ENCODE measurements at regions not wholly inside any gene's neighbourhood (a gene's known extent, or its start where the extent isn't known, plus 50 kb on each side); places are given as distances from the start of the nearest gene placed in this dataset.

DNA sequence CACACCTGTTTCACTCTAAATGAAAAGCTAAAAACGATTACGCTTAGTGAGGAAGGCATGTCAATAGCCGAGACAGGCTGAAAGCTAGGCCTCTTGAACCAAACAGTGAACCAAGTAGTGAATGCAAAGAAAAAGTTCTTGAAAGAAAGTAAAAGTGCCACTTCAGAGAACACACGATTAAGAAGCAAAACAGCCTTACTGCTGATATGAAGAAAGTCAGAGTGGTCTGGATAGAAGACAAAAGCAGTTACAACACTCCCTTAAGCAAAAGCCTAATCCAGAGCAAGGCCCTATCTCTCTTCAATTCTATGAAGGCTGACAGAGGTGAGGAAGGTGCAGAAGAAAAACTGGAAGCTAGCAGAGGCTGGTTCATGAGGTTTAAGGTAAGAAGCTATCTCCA, 130.7 kb downstream of the SIPA1L2 start:
- Histone ChIP-seq H3K27ac (peak overlapping the region; percentile 10 to 21 (median 10)), H3K4me1 (peaks cover 12 to 29% of the 10 kb centered on the region in 2 donors), H3K36me3 (no peaks in the 10 kb centered on the region), H3K27me3 (no peaks in the 10 kb centered on the region), H3K9me3 (no peaks in the 10 kb centered on the region), H3K4me3 (replicated peaks in 1 of 3) (no peak overlapping the region)
- 23 to 32% methylated on average over 4 of the region's 4 CpGs for WGBS, 2 donors
- intact Hi-C loops (cut with DNase I) = no loop called here
- DNase-seq = no peak
- no peak for TF ChIP-seq POLR2A (IDR thresholded peaks at IDR 0.05)
- TF ChIP-seq, protein P1, sequence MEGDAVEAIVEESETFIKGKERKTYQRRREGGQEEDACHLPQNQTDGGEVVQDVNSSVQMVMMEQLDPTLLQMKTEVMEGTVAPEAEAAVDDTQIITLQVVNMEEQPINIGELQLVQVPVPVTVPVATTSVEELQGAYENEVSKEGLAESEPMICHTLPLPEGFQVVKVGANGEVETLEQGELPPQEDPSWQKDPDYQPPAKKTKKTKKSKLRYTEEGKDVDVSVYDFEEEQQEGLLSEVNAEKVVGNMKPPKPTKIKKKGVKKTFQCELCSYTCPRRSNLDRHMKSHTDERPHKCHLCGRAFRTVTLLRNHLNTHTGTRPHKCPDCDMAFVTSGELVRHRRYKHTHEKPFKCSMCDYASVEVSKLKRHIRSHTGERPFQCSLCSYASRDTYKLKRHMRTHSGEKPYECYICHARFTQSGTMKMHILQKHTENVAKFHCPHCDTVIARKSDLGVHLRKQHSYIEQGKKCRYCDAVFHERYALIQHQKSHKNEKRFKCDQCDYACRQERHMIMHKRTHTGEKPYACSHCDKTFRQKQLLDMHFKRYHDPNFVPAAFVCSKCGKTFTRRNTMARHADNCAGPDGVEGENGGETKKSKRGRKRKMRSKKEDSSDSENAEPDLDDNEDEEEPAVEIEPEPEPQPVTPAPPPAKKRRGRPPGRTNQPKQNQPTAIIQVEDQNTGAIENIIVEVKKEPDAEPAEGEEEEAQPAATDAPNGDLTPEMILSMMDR (IDR thresholded peaks at IDR 0.05) = no peak

GRCh38 chr1:232493869-232494268, 136.1 kb downstream of the SIPA1L2 start:
- no peaks in the 10 kb centered on the region for H3K27me3 ChIP-seq
- no peaks in the 10 kb centered on the region for H3K9me3 ChIP-seq
- 92 to 93% methylated on average over 4 of the region's 4 CpGs for WGBS, 2 donors
- no peak overlapping the region for H3K4me3 ChIP-seq (replicated peaks in 1 of 3)
- no peak overlapping the region for H3K27ac ChIP-seq
- TF ChIP-seq, protein P1 (IDR thresholded peaks at IDR 0.05) = no peak
- TF ChIP-seq POLR2A (IDR thresholded peaks at IDR 0.05) = no peak
- DNase-seq = no peak
- H3K4me1 ChIP-seq = peaks cover 0 to 4% of the 10 kb centered on the region in 2 donors
- no peaks in the 10 kb centered on the region for H3K36me3 ChIP-seq
- intact Hi-C loops (cut with DNase I) = no loop called here

DNA sequence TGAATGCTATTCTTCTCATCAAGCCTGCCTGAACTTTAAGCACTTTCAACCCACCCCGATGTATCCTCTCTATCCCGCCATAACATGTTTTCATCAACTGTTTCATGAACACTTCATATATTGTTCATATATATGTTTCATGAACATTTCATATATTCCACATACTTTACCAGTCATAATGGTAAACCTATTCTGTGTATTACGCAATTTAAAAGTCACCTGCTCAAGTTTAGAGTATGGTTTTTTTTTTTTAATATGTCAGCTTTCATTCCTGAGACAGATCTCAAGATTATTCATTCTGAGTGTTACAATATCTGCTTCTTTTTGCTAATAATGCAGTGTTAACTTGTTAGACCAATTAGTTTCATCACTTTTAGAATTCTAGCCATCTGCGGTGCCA, 140.7 kb downstream of the SIPA1L2 start:
- Histone ChIP-seq H3K27me3 (no peaks in the 10 kb centered on the region), H3K27ac (no peak overlapping the region), H3K4me3 (replicated peaks in 1 of 3) (no peak overlapping the region), H3K4me1 (peaks cover 0 to 10% of the 10 kb centered on the region in 2 donors), H3K36me3 (no peaks in the 10 kb centered on the region), H3K9me3 (no peaks in the 10 kb centered on the region)
- no peak for DNase-seq
- 97 to 98% methylated on average over 4 of the region's 4 CpGs for WGBS, 2 donors
- TF ChIP-seq, protein P1 (IDR thresholded peaks at IDR 0.05) = no peak
- TF ChIP-seq POLR2A (IDR thresholded peaks at IDR 0.05) = no peak
- intact Hi-C loops (cut with DNase I) = no loop called here

- no peak for DNase-seq
- no peaks in the 10 kb centered on the region for H3K9me3 ChIP-seq
- H3K4me1 ChIP-seq = peaks cover 0 to 20% of the 10 kb centered on the region in 2 donors
- no peak for TF ChIP-seq POLR2A (IDR thresholded peaks at IDR 0.05)
- TF ChIP-seq, protein P1 (IDR thresholded peaks at IDR 0.05) = no peak
- no peak overlapping the region for H3K4me3 ChIP-seq (replicated peaks in 1 of 3)
- intact Hi-C loops (cut with DNase I) = no loop called here
- 90% methylated on average over 3 of the region's 3 CpGs for WGBS, 2 donors
- H3K27me3 ChIP-seq = no peaks in the 10 kb centered on the region
- no peak overlapping the region for H3K27ac ChIP-seq
- no peaks in the 10 kb centered on the region for H3K36me3 ChIP-seq
Measured at GRCh38 chr1:232487236-232487635, 142.7 kb downstream of the SIPA1L2 start.

DNA sequence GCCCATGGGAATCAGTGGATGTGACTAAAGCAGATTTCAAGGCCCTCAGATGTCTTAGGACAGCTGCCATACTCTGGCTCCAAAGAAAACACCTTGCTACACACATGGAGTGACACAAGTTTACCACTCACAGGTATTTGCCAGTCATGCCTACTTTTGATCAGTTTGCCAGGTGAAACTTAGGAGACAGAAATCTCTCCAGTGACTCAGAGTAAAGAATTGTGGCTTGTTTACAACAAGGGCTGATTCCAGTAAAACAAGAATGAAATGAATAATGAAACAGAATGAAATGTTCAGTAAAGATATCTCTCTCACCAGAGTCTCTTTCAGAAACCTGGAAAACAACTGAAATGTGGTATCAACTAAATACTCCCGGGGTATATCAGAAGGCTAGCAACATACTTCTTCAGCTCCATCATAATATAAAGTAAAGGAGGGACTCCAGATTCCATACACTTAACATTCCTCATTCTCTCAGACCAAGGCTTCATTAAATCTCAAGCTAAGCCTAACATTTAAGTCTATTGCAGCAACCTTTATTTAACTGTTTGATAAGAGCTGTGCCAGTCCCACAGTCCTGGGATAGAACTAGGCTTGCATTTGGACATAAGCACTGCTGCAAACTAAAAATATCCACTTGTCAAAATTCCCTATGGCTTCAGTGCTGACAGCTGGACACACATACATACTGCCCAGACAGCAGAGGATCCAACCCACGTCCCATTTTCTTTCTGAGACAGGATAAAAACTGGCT, 143.3 kb downstream of the SIPA1L2 start:
- WGBS, 2 donors = 65 to 72% methylated on average over 2 of the region's 2 CpGs
- peaks cover 0 to 20% of the 10 kb centered on the region in 2 donors for H3K4me1 ChIP-seq
- no peaks in the 10 kb centered on the region for H3K36me3 ChIP-seq
- DNase-seq = peak in 1 of 2 donors; percentile 25
- TF ChIP-seq POLR2A (IDR thresholded peaks at IDR 0.05) = no peak
- TF ChIP-seq, protein P1 (IDR thresholded peaks at IDR 0.05) = no peak
- no peak overlapping the region for H3K4me3 ChIP-seq (replicated peaks in 1 of 3)
- no peak overlapping the region for H3K27ac ChIP-seq
- intact Hi-C loops (cut with DNase I) = no loop called here
- no peaks in the 10 kb centered on the region for H3K9me3 ChIP-seq
- H3K27me3 ChIP-seq = no peaks in the 10 kb centered on the region
